H1 (cell line): ENCODE measurements at regions not wholly inside any gene's neighbourhood (a gene's known extent, or its start where the extent isn't known, plus 50 kb on each side); places are given as distances from the start of the nearest gene placed in this dataset.

Experiments used
- CTCF ChIA-PET: fragments of 300-600 bp; sonication (Branson Sonifier 250); formaldehyde crosslinking; loops from one replicate; lab custom pipeline; 2021; ENCODE audit not compliant: partially characterized antibody; lab: Charles Lee
- POLR2A ChIA-PET: fragments of 300-600 bp; sonication (Branson Sonifier 250); formaldehyde crosslinking; loops from one replicate; lab custom pipeline; 2021; ENCODE audit warnings: inconsistent platforms; ENCODE audit not compliant: partially characterized antibody; lab: Charles Lee
- DNase-seq, 2 experiments: peaks; one replicate each; pipeline versions ENCODE4 v3.0.0 to v3.0.0-alpha.2; 2010 to 2022; ENCODE audit warnings: low spot score in 2 of 2, low read depth in 1 of 2, mixed read lengths in 1 of 2
- FAIRE-seq: peaks from 2 replicates; lab custom pipeline; 2011; peaks lifted over from hg19 to GRCh38; lab: Jason Lieb, UNC
- H2AFZ ChIP-seq: 2 replicates; pipeline ENCODE4 v1.8.1; 2012; ENCODE audit warnings: low read length, inconsistent platforms
- H2AK5ac ChIP-seq: 2 replicates; pipeline ENCODE4 v1.6.1; 2013; ENCODE audit warnings: low read depth, low read length
- H2BK120ac ChIP-seq: replicated peaks from 2 replicates; pipeline ENCODE3; 2013; ENCODE audit warnings: low read depth, low read length, inconsistent platforms
- H2BK12ac ChIP-seq: 2 replicates; pipeline ENCODE4 v1.6.1; 2013; ENCODE audit warnings: low read depth, low read length
- H2BK15ac ChIP-seq: 2 replicates; pipeline ENCODE4 v1.6.1; 2013; ENCODE audit warnings: low read length
- H2BK20ac ChIP-seq: 2 replicates; pipeline ENCODE4 v1.6.1; 2013; ENCODE audit warnings: low read length
- H2BK5ac ChIP-seq: 2 replicates; pipeline ENCODE4 v1.6.1; 2013; ENCODE audit warnings: low read depth, low read length
- H3K14ac ChIP-seq: 2 replicates; pipeline ENCODE4 v1.6.1; 2013; ENCODE audit warnings: inconsistent platforms; ENCODE audit not compliant: insufficient read length
- H3K18ac ChIP-seq: 2 replicates; pipeline ENCODE4 v1.6.1; 2013; ENCODE audit warnings: low read length; ENCODE audit errors: extremely low read depth
- H3K23ac ChIP-seq: 2 replicates; pipeline ENCODE4 v1.6.1; 2013; ENCODE audit warnings: inconsistent platforms; ENCODE audit not compliant: insufficient read length
- H3K23me2 ChIP-seq: 2 replicates; pipeline ENCODE4 v1.6.1; 2013; ENCODE audit warnings: low read depth, low read length
- H3K27ac ChIP-seq: 2 replicates; pipeline ENCODE4 v1.6.1; 2011; ENCODE audit warnings: low read depth, low read length, inconsistent platforms
- H3K27me3 ChIP-seq, 4 experiments: replicated peaks in 1 of 4; 1 replicate in 1 of 4; 2 replicates in 3 of 4; pipeline versions ENCODE4 v1.6.1 to v1.8.1; 2011 to 2013; ENCODE audit warnings: low read length in 3 of 4, mild to moderate bottlenecking in 3 of 4, inconsistent platforms in 2 of 4, mixed read lengths in 2 of 4, moderate library complexity in 1 of 4; ENCODE audit not compliant: control insufficient read depth in 3 of 4, insufficient read depth in 3 of 4; ENCODE audit errors: extremely low read depth in 1 of 4
- H3K36me3 ChIP-seq, 4 experiments: 2 replicates each; pipeline versions ENCODE4 v1.6.1 to v1.8.1; 2011 to 2013; ENCODE audit warnings: mild to moderate bottlenecking in 4 of 4, low read length in 3 of 4, moderate library complexity in 2 of 4, control low read depth in 1 of 4, inconsistent platforms in 1 of 4; ENCODE audit not compliant: insufficient read depth in 4 of 4, control insufficient read depth in 2 of 4
- H3K4ac ChIP-seq: replicated peaks from 2 replicates; pipeline ENCODE3; 2013; ENCODE audit warnings: low read length, low read depth, mixed read lengths, inconsistent platforms; ENCODE audit not compliant: insufficient read length
- H3K4me1 ChIP-seq, 4 experiments: replicated peaks in 1 of 4; 1 replicate in 1 of 4; 2 replicates in 3 of 4; pipeline versions ENCODE4 v1.6.1 to v1.8.1; 2011 to 2013; ENCODE audit warnings: low read length in 3 of 4, inconsistent platforms in 2 of 4, mixed read lengths in 1 of 4; ENCODE audit not compliant: insufficient read depth in 4 of 4, control insufficient read depth in 3 of 4
- H3K4me2 ChIP-seq, 2 experiments: 2 replicates each; pipeline versions ENCODE4 v1.6.1 to v1.8.1; 2011 to 2013; ENCODE audit warnings: low read depth in 2 of 2, low read length in 2 of 2, control low read depth in 1 of 2, inconsistent platforms in 1 of 2, mild to moderate bottlenecking in 1 of 2; ENCODE audit not compliant: insufficient read depth in 1 of 2
- H3K4me3 ChIP-seq, 4 experiments: fragments of 200-600, 300-600 bp in 1 of 4; sonication (generic), shearing (Covaris generic), sonication (Bioruptor Twin) in 1 of 4; 2 replicates each; pipeline versions ENCODE4 v1.5.1 to v1.8.1; 2011 to 2016; ENCODE audit warnings: low read length in 4 of 4, low read depth in 3 of 4, control low read depth in 2 of 4, inconsistent platforms in 2 of 4, mild to moderate bottlenecking in 2 of 4, mixed read lengths in 1 of 4, moderate library complexity in 1 of 4; ENCODE audit not compliant: insufficient read depth in 2 of 4; ENCODE audit errors: extremely low read depth in 1 of 4
- H3K56ac ChIP-seq: replicated peaks from 2 replicates; pipeline ENCODE3; 2013; ENCODE audit warnings: low read depth, mild to moderate bottlenecking, mixed read lengths, low read length, inconsistent platforms; ENCODE audit not compliant: insufficient read length
- H3K79me1 ChIP-seq: 2 replicates; pipeline ENCODE4 v1.6.1; 2013; ENCODE audit warnings: low read depth, low read length, control low read depth
- H3K79me2 ChIP-seq, 2 experiments: 2 replicates each; pipeline versions ENCODE4 v1.6.1 to v1.8.1; 2012 to 2013; ENCODE audit warnings: low read length in 2 of 2, mild to moderate bottlenecking in 2 of 2, inconsistent platforms in 1 of 2; ENCODE audit not compliant: insufficient read depth in 2 of 2, control insufficient read depth in 1 of 2
- H3K9ac ChIP-seq, 4 experiments: replicated peaks in 1 of 4; 1 replicate in 1 of 4; 2 replicates in 3 of 4; pipeline versions ENCODE4 v1.6.1 to v1.8.1; 2011 to 2013; ENCODE audit warnings: low read depth in 3 of 4, low read length in 3 of 4, control low read depth in 2 of 4, mild to moderate bottlenecking in 2 of 4, moderate library complexity in 2 of 4, inconsistent platforms in 1 of 4; ENCODE audit errors: extremely low read depth in 1 of 4
- H3K9me3 ChIP-seq, 2 experiments: 2 replicates each; pipeline versions ENCODE4 v1.6.1 to v1.8.1; 2012 to 2013; ENCODE audit warnings: mild to moderate bottlenecking in 2 of 2, moderate library complexity in 2 of 2, control low read depth in 1 of 2, inconsistent platforms in 1 of 2, low read depth in 1 of 2, low read length in 1 of 2, mixed read lengths in 1 of 2; ENCODE audit not compliant: insufficient read depth in 2 of 2
- H4K20me1 ChIP-seq, 2 experiments: replicated peaks in 1 of 2; 2 replicates each; pipeline versions ENCODE3 to v1.8.1; 2011 to 2013; ENCODE audit warnings: inconsistent platforms in 2 of 2, low read length in 2 of 2, mild to moderate bottlenecking in 1 of 2; ENCODE audit not compliant: insufficient read depth in 2 of 2, control insufficient read depth in 1 of 2
- H4K5ac ChIP-seq: 2 replicates; pipeline ENCODE4 v1.6.1; 2013; ENCODE audit warnings: low read length, low read depth, mixed read lengths, inconsistent platforms; ENCODE audit not compliant: insufficient read length
- H4K8ac ChIP-seq: 2 replicates; pipeline ENCODE4 v1.8.0; 2013; ENCODE audit warnings: mild to moderate bottlenecking, moderate library complexity, low read length, inconsistent platforms; ENCODE audit not compliant: insufficient read depth; ENCODE audit errors: extremely low read depth
- H4K91ac ChIP-seq: replicated peaks from 2 replicates; pipeline ENCODE3; 2013; ENCODE audit warnings: low read length, mixed read lengths, inconsistent platforms; ENCODE audit not compliant: insufficient read length
- CHD2 ChIP-seq: IDR thresholded peaks from 2 replicates; pipeline ENCODE4 v1.6.1; 2012; ENCODE audit warnings: low read length, improper control_type of control experiment
- CTBP2 ChIP-seq: IDR thresholded peaks from 2 replicates; pipeline ENCODE4 v1.7.0; 2011; ENCODE audit warnings: borderline replicate concordance, mild to moderate bottlenecking, moderate library complexity, mixed read lengths, low read length; ENCODE audit not compliant: insufficient read depth, insufficient read length
- CTCF ChIP-seq, 3 experiments: IDR thresholded peaks; 1 replicate in 2 of 3; 2 replicates in 1 of 3; pipeline versions ENCODE4 v1.5.1 to v1.6.1; 2011; ENCODE audit warnings: low read length in 3 of 3, mild to moderate bottlenecking in 3 of 3, inconsistent platforms in 2 of 3, low read depth in 1 of 3, moderate library complexity in 1 of 3; ENCODE audit not compliant: insufficient read depth in 1 of 3; ENCODE audit errors: control extremely low read depth in 1 of 3
- GABPA ChIP-seq: IDR thresholded peaks from 2 replicates; pipeline ENCODE4 v1.6.1; 2011; ENCODE audit warnings: mild to moderate bottlenecking, low read length, moderate library complexity, borderline replicate concordance; ENCODE audit not compliant: insufficient read depth
- GTF2F1 ChIP-seq: IDR thresholded peaks from 2 replicates; pipeline ENCODE4 v1.6.1; 2012; ENCODE audit warnings: low read depth, low read length, improper control_type of control experiment, borderline replicate concordance
- JUN ChIP-seq: IDR thresholded peaks from 2 replicates; pipeline ENCODE4 v1.6.1; 2011; ENCODE audit warnings: low read depth, mild to moderate bottlenecking, improper control_type of control experiment, low read length
- RNF2 ChIP-seq: fragments of 200-900, 300-1000 bp; sonication (generic); IDR thresholded peaks from 2 replicates; pipeline ENCODE4 v1.7.1; 2016; ENCODE audit warnings: borderline replicate concordance, low read depth, mild to moderate bottlenecking, antibody characterized with exemption, low read length; ENCODE audit not compliant: poor library complexity, severe bottlenecking; ENCODE audit errors: missing control alignments
- RXRA ChIP-seq: IDR thresholded peaks from 2 replicates; pipeline ENCODE4 v1.6.1; 2011; ENCODE audit warnings: low read depth, mild to moderate bottlenecking, low read length, moderate library complexity; ENCODE audit not compliant: insufficient read depth
- SP1 ChIP-seq: IDR thresholded peaks from 2 replicates; pipeline ENCODE4 v1.6.1; 2011; ENCODE audit warnings: low read depth, low read length
- SP4 ChIP-seq: IDR thresholded peaks from 2 replicates; pipeline ENCODE4 v1.6.1; 2012; ENCODE audit warnings: low read length, inconsistent platforms
- TAF7 ChIP-seq: optimal IDR thresholded peaks from 2 replicates; pipeline ENCODE3; 2011; ENCODE audit warnings: low read depth, mild to moderate bottlenecking, inconsistent platforms, low read length, moderate library complexity, borderline replicate concordance
- WGBS, 2 experiments: shearing (Covaris generic) in 1 of 2; methylation state at CpG; one replicate each; pipeline versions ENCODE4 v1.1.6 to v1.1.7; 2013 to 2015; ENCODE audit warnings: low lambda C conversion rate in 2 of 2, mixed read lengths in 2 of 2, inconsistent platforms in 1 of 2, low coverage in 1 of 2, missing lambda C conversion rate in 1 of 2; ENCODE audit not compliant: insufficient replicate concordance in 2 of 2, insufficient coverage in 1 of 2, insufficient read length in 1 of 2; ENCODE audit errors: extremely low coverage in 1 of 2, missing lambda C conversion rate in 1 of 2; 5-methylcytosine and 5-hydroxymethylcytosine counted together

GRCh38 chr14:104432611-104433231 is 146.8 kb upstream of the C14orf180 start:
- H3K79me1 ChIP-seq, result no peaks in the 10 kb centered on the region
- no peak overlapping the region for H2AK5ac ChIP-seq
- H4K20me1 ChIP-seq, result no peaks in the 10 kb centered on the region
- no peak overlapping the region for H2BK12ac ChIP-seq
- H3K4ac ChIP-seq, result no peak overlapping the region
- H3K79me2 ChIP-seq, result no peaks in the 10 kb centered on the region
- no peak overlapping the region for H3K4me3 ChIP-seq
- no peaks in the 10 kb centered on the region for H3K27me3 ChIP-seq
- no peak overlapping the region for H3K18ac ChIP-seq
- H3K9ac ChIP-seq, result no peak overlapping the region
- no peaks in the 10 kb centered on the region for H3K23me2 ChIP-seq
- FAIRE-seq (no peak), DNase-seq (no peak)
- WGBS, 2 experiments, result 91% methylated on average over 21 of the region's 27 CpGs; no CpG with 5 or more reads in 1 of the 2 experiments
- no peak overlapping the region for H4K91ac ChIP-seq
- peaks cover 0 to 10% (median 7%) of the 10 kb centered on the region in 4 experiments; a peak in 5 of 7 replicates for H3K4me1 ChIP-seq
- no peaks in the 10 kb centered on the region for H3K36me3 ChIP-seq
- ChIA-PET CTCF (interaction anchor here (1.6 kb wide), 1 partner anchor 131 kb away, joined by 4 read pairs; no protein-coding TSS in a partner anchor), POLR2A (no interaction called here)
- H3K27ac ChIP-seq, result no peak overlapping the region
- no peak overlapping the region for H3K14ac ChIP-seq
- no peak overlapping the region for H2BK20ac ChIP-seq
- H3K23ac ChIP-seq, result no peak overlapping the region
- H4K8ac ChIP-seq, result no peak overlapping the region
- no peak overlapping the region for H2BK5ac ChIP-seq
- no peak overlapping the region for H4K5ac ChIP-seq
- no peak overlapping the region for H3K56ac ChIP-seq
- H2AFZ ChIP-seq, result no peak overlapping the region
- no peak overlapping the region for H3K4me2 ChIP-seq
- no peak overlapping the region for H2BK15ac ChIP-seq
- H2BK120ac ChIP-seq, result no peak overlapping the region
- no peaks in the 10 kb centered on the region for H3K9me3 ChIP-seq
- TF ChIP-seq RNF2 (no peak), GTF2F1 (no peak), CTBP2 (no peak), SP1 (no peak), CTCF (IDR thresholded peaks at IDR 0.05; ENCODE audit: control extremely low read depth in 1 of 3, insufficient read depth in 1 of 3, low read depth in 1 of 3, low read length in 3 of 3) (no peak), SP4 (no peak), JUN (no peak), CHD2 (no peak), RXRA (no peak), TAF7 (no peak), GABPA (no peak)
